MM.1S (cell line): ENCODE measurements at regions not wholly inside any gene's neighbourhood (a gene's known extent, or its start where the extent isn't known, plus 50 kb on each side); places are given as distances from the start of the nearest gene placed in this dataset.

Experiments
- DNase-seq: peaks from one replicate; pipeline ENCODE4 v3.0.0-alpha.2; 2015
- H2AFZ ChIP-seq: fragments of 300-600 bp; sonication (generic); 2 replicates; pipeline ENCODE4 v1.6.0; 2016; ENCODE audit warnings: antibody characterized with exemption, low read length
- H3F3A ChIP-seq: fragments of 300-600 bp; sonication (generic); 2 replicates; pipeline ENCODE4 v1.6.1; 2016; ENCODE audit warnings: mild to moderate bottlenecking, antibody characterized with exemption, low read length, moderate library complexity, mixed read lengths; ENCODE audit not compliant: insufficient read depth
- H3K27ac ChIP-seq: fragments of 300-600 bp; sonication (generic); 2 replicates; pipeline ENCODE4 v1.5.1; 2016; ENCODE audit warnings: mild to moderate bottlenecking, low read length
- H3K27me3 ChIP-seq: fragments of 300-600 bp; sonication (generic); replicated peaks from 2 replicates; pipeline ENCODE4 v1.6.0; 2016; ENCODE audit warnings: low read length; ENCODE audit not compliant: insufficient read depth
- H3K36me3 ChIP-seq: fragments of 300-600 bp; sonication (generic); replicated peaks from 2 replicates; pipeline ENCODE4 v1.6.1; 2016; ENCODE audit warnings: mild to moderate bottlenecking, low read length, mixed read lengths; ENCODE audit not compliant: insufficient read depth
- H3K4me1 ChIP-seq: fragments of 300-600 bp; sonication (generic); 2 replicates; pipeline ENCODE4 v1.6.1; 2016; ENCODE audit warnings: low read length, mixed read lengths
- H3K4me2 ChIP-seq: fragments of 300-600 bp; sonication (generic); 2 replicates; pipeline ENCODE4 v1.6.0; 2016; ENCODE audit warnings: low read depth, low read length
- H3K4me3 ChIP-seq: fragments of 300-600 bp; sonication (generic); 2 replicates; pipeline ENCODE4 v1.5.1; 2016; ENCODE audit warnings: low read length, mixed read lengths
- H3K79me2 ChIP-seq: fragments of 300-600 bp; sonication (generic); 2 replicates; pipeline ENCODE4 v1.6.1; 2016; ENCODE audit warnings: mixed run types, low read length, mixed read lengths
- H3K9ac ChIP-seq: fragments of 300-600 bp; sonication (generic); 2 replicates; pipeline ENCODE4 v1.6.1; 2016; ENCODE audit warnings: low read length, mixed read lengths
- H3K9me2 ChIP-seq: fragments of 300-600 bp; sonication (generic); replicated peaks from 2 replicates; pipeline ENCODE4 v1.6.1; 2016; ENCODE audit warnings: mild to moderate bottlenecking, low read length, mixed read lengths; ENCODE audit not compliant: insufficient read depth
- H3K9me3 ChIP-seq: fragments of 300-600 bp; sonication (generic); replicated peaks from 2 replicates; pipeline ENCODE4 v1.6.1; 2016; ENCODE audit warnings: mild to moderate bottlenecking, low read length, mixed read lengths; ENCODE audit not compliant: insufficient read depth
- H4K20me1 ChIP-seq: fragments of 300-600 bp; sonication (generic); 2 replicates; pipeline ENCODE4 v1.6.1; 2016; ENCODE audit warnings: mild to moderate bottlenecking, low read length, moderate library complexity, mixed read lengths; ENCODE audit not compliant: insufficient read depth
- CTCF ChIP-seq: fragments of 300-600 bp; sonication (generic); IDR thresholded peaks from 2 replicates; pipeline ENCODE4 v1.5.1; 2016; ENCODE audit warnings: antibody characterized with exemption, low read length, mixed read lengths
- EZH2 ChIP-seq: fragments of 300-600 bp; sonication (generic); optimal IDR thresholded peaks from 2 replicates; pipeline ENCODE3; 2017; ENCODE audit warnings: low read depth, mild to moderate bottlenecking, antibody characterized with exemption, low read length, mixed read lengths
- EZH2phosphoT487 ChIP-seq: fragments of 300-600 bp; sonication (generic); IDR thresholded peaks from 2 replicates; pipeline ENCODE4 v1.6.1; 2018; ENCODE audit warnings: antibody characterized with exemption, low read length

GRCh38 chr14:106203438-106203837 lies 677.1 kb downstream of the TMEM121 start:
- H3K79me2 ChIP-seq, result no peaks in the 10 kb centered on the region
- H3K9me2 ChIP-seq, result no peaks in the 10 kb centered on the region
- no peak overlapping the region for H3K9ac ChIP-seq
- H3K27me3 ChIP-seq, result no peaks in the 10 kb centered on the region
- no peaks in the 10 kb centered on the region for H3F3A ChIP-seq
- no peak for DNase-seq
- no peaks in the 10 kb centered on the region for H3K9me3 ChIP-seq
- no peaks in the 10 kb centered on the region for H4K20me1 ChIP-seq
- H3K4me2 ChIP-seq, result no peak overlapping the region
- no peaks in the 10 kb centered on the region for H3K36me3 ChIP-seq
- no peak overlapping the region for H3K4me3 ChIP-seq
- TF ChIP-seq CTCF (no peak), EZH2phosphoT487 (no peak), EZH2 (no peak)
- no peak overlapping the region for H3K27ac ChIP-seq
- H3K4me1 ChIP-seq, result no peaks in the 10 kb centered on the region
- H2AFZ ChIP-seq, result no peak overlapping the region

- H3K4me2 ChIP-seq, result no peak overlapping the region
- no peak overlapping the region for H3K9ac ChIP-seq
- no peaks in the 10 kb centered on the region for H4K20me1 ChIP-seq
- no peaks in the 10 kb centered on the region for H3K27me3 ChIP-seq
- no peak overlapping the region for H3K4me3 ChIP-seq
- H3K9me2 ChIP-seq, result no peaks in the 10 kb centered on the region
- H3F3A ChIP-seq, result no peaks in the 10 kb centered on the region
- H3K4me1 ChIP-seq, result no peaks in the 10 kb centered on the region
- no peak for DNase-seq
- H3K79me2 ChIP-seq, result no peaks in the 10 kb centered on the region
- H3K36me3 ChIP-seq, result no peaks in the 10 kb centered on the region
- H3K27ac ChIP-seq, result no peak overlapping the region
- no peaks in the 10 kb centered on the region for H3K9me3 ChIP-seq
- TF ChIP-seq CTCF (no peak), EZH2phosphoT487 (no peak), EZH2 (no peak)
- no peak overlapping the region for H2AFZ ChIP-seq
These were observed 677.7 kb downstream of the TMEM121 start for GRCh38 chr14:106204063-106204462.

GRCh38 chr14:106207316-106207715 lies 680.9 kb downstream of the TMEM121 start:
- Histone ChIP-seq H3K27ac (no peak overlapping the region), H4K20me1 (no peaks in the 10 kb centered on the region), H3K27me3 (no peaks in the 10 kb centered on the region), H3K9me2 (no peaks in the 10 kb centered on the region), H3K4me3 (no peak overlapping the region), H3K36me3 (no peaks in the 10 kb centered on the region), H3K4me2 (no peak overlapping the region), H3F3A (no peaks in the 10 kb centered on the region), H3K9me3 (no peaks in the 10 kb centered on the region), H3K79me2 (no peaks in the 10 kb centered on the region), H3K9ac (no peak overlapping the region), H2AFZ (no peak overlapping the region), H3K4me1 (no peaks in the 10 kb centered on the region)
- no peak for TF ChIP-seq CTCF
- no peak for TF ChIP-seq EZH2phosphoT487
- no peak for TF ChIP-seq EZH2
- no peak for DNase-seq

GRCh38 chr14:106208794-106209193 lies 682.4 kb downstream of the TMEM121 start:
- no peak overlapping the region for H2AFZ ChIP-seq
- no peaks in the 10 kb centered on the region for H3K9me3 ChIP-seq
- no peaks in the 10 kb centered on the region for H3K79me2 ChIP-seq
- TF ChIP-seq EZH2phosphoT487, result no peak
- no peak for TF ChIP-seq CTCF
- TF ChIP-seq EZH2, result no peak
- H3F3A ChIP-seq, result no peaks in the 10 kb centered on the region
- H3K27me3 ChIP-seq, result no peaks in the 10 kb centered on the region
- H3K4me2 ChIP-seq, result no peak overlapping the region
- DNase-seq, result no peak
- no peaks in the 10 kb centered on the region for H3K4me1 ChIP-seq
- no peaks in the 10 kb centered on the region for H4K20me1 ChIP-seq
- no peaks in the 10 kb centered on the region for H3K9me2 ChIP-seq
- no peaks in the 10 kb centered on the region for H3K36me3 ChIP-seq
- H3K4me3 ChIP-seq, result no peak overlapping the region
- H3K9ac ChIP-seq, result no peak overlapping the region
- no peak overlapping the region for H3K27ac ChIP-seq
